Panc1 (cell line): ENCODE measurements at regions not wholly inside any gene's neighbourhood (a gene's known extent, or its start where the extent isn't known, plus 50 kb on each side); places are given as distances from the start of the nearest gene placed in this dataset.

Source experiments
- ATAC-seq: fragments of 200-7000 bp; cut with Tn5 transposase; 2 replicates; pipeline ENCODE4 v1.9.1; 2020; ENCODE audit warnings: mild to moderate bottlenecking, moderate library complexity
- BruUV-seq: library from RNA; stranded (reverse); fragments of 400-500 nt; replicated peaks from 2 replicates; lab custom pipeline; 2021; lab: Mats Ljungman, UMichigan
- CTCF ChIA-PET: fragments of 300-600 bp; sonication (Branson Sonifier 250); formaldehyde crosslinking; loops from one replicate; lab custom pipeline; 2022; ENCODE audit warnings: antibody characterized with exemption; lab: Charles Lee
- POLR2A ChIA-PET: fragments of 300-600 bp; sonication (Branson Sonifier 250); formaldehyde crosslinking; loops from one replicate; lab custom pipeline; 2022; ENCODE audit warnings: antibody characterized with exemption; lab: Charles Lee
- DNase-seq: peaks from one replicate; pipeline ENCODE4 v3.0.0-alpha.2; 2010; ENCODE audit warnings: low read depth, low spot score
- H3K27ac ChIP-seq: 2 replicates; pipeline ENCODE4 v1.5.1; 2011; ENCODE audit warnings: mild to moderate bottlenecking, low read length, inconsistent platforms
- H3K27me3 ChIP-seq: fragments of 200-500 bp; sonication (Bioruptor generic); 2 replicates; pipeline ENCODE4 v1.6.0; 2014; ENCODE audit warnings: low read length, inconsistent platforms; ENCODE audit not compliant: control insufficient read depth, insufficient read depth
- H3K36me3 ChIP-seq: fragments of 200-500 bp; sonication (Bioruptor generic); 2 replicates; pipeline ENCODE4 v1.5.1; 2014; ENCODE audit warnings: inconsistent platforms, mild to moderate bottlenecking, low read length, moderate library complexity; ENCODE audit not compliant: control insufficient read depth, insufficient read depth
- H3K4me1 ChIP-seq: 2 replicates; pipeline ENCODE4 v1.5.1; 2011; ENCODE audit warnings: inconsistent platforms, mild to moderate bottlenecking, low read length, moderate library complexity; ENCODE audit not compliant: control insufficient read depth, insufficient read depth
- H3K4me3 ChIP-seq, 2 experiments: 2 replicates each; pipeline ENCODE4 v1.5.1; 2011 to 2012; ENCODE audit warnings: low read depth in 2 of 2, low read length in 2 of 2, mild to moderate bottlenecking in 2 of 2, inconsistent platforms in 1 of 2, moderate library complexity in 1 of 2
- H3K9me3 ChIP-seq: fragments of 200-500 bp; sonication (Bioruptor generic); 2 replicates; pipeline ENCODE4 v1.5.1; 2014; ENCODE audit warnings: low read depth, mild to moderate bottlenecking, inconsistent platforms, low read length, moderate library complexity; ENCODE audit not compliant: control insufficient read depth, insufficient read depth
- CTCF ChIP-seq: fragments of 450-650 bp; IDR thresholded peaks from 2 replicates; pipeline ENCODE4 v1.5.1; 2017; ENCODE audit warnings: mild to moderate bottlenecking
- POLR2AphosphoS5 ChIP-seq: IDR thresholded peaks from 2 replicates; pipeline ENCODE4 v1.6.1; 2012; ENCODE audit warnings: mild to moderate bottlenecking, low read depth, low read length, moderate library complexity
- REST ChIP-seq, 2 experiments: IDR thresholded peaks; 2 replicates each; pipeline ENCODE4 v1.6.1; 2011 to 2012; ENCODE audit warnings: low read depth in 2 of 2, control low read depth in 1 of 2, low read length in 1 of 2, mild to moderate bottlenecking in 1 of 2, moderate library complexity in 1 of 2; ENCODE audit not compliant: insufficient read depth in 1 of 2
- SIN3A ChIP-seq: IDR thresholded peaks from 2 replicates; pipeline ENCODE4 v1.6.1; 2012; ENCODE audit warnings: low read depth, mild to moderate bottlenecking, low read length, moderate library complexity, borderline replicate concordance; ENCODE audit not compliant: insufficient read depth
- TCF7L2 ChIP-seq: IDR thresholded peaks from 2 replicates; pipeline ENCODE4 v1.6.1; 2011; ENCODE audit warnings: mild to moderate bottlenecking, low read depth, low read length, inconsistent platforms
- in situ Hi-C: cut with HindIII; loops from 2 replicates; pipeline ENCODE4 v1.10.0; 2016; ENCODE audit warnings: low sequenced_read_pairs, low pct_unique_long_range_greater_than_20kb
- intact Hi-C: fragments of 100-400 bp; cut with micrococcal nuclease; formaldehyde crosslinking; loops from one replicate; pipeline ENCODE4 v1.10.0; 2022; ENCODE audit not compliant: unreplicated experiment

GRCh38 chr14:58778202-58778601 is 140.4 kb downstream of the DACT1 start:
- ChIA-PET CTCF (no interaction called here), POLR2A (no interaction called here)
- no peak for TF ChIP-seq POLR2AphosphoS5
- TF ChIP-seq REST (IDR thresholded peaks at IDR 0.05; ENCODE audit: insufficient read depth in 1 of 2, low read depth in 2 of 2, low read length in 1 of 2): no peak
- TF ChIP-seq TCF7L2: no peak
- TF ChIP-seq CTCF: no peak
- TF ChIP-seq SIN3A: no peak
- Histone ChIP-seq H3K4me1 (no peaks in the 10 kb centered on the region), H3K4me3 (no peak overlapping the region), H3K27me3 (no peaks in the 10 kb centered on the region), H3K9me3 (no peaks in the 10 kb centered on the region), H3K36me3 (no peaks in the 10 kb centered on the region), H3K27ac (no peak overlapping the region)
- intact Hi-C loops (no loop called here), in situ Hi-C loops (no loop called here)
- no peak for ATAC-seq
- BruUV-seq: no TSS peak
- no peak for DNase-seq

- in situ Hi-C loops: no loop called here
- no peak for DNase-seq
- Histone ChIP-seq H3K4me1 (no peaks in the 10 kb centered on the region), H3K36me3 (no peaks in the 10 kb centered on the region), H3K4me3 (no peak overlapping the region), H3K27me3 (no peaks in the 10 kb centered on the region), H3K27ac (no peak overlapping the region), H3K9me3 (no peaks in the 10 kb centered on the region)
- CTCF ChIA-PET: no interaction called here
- no TSS peak for BruUV-seq
- POLR2A ChIA-PET: no interaction called here
- intact Hi-C loops: no loop called here
- TF ChIP-seq TCF7L2: no peak
- TF ChIP-seq REST (IDR thresholded peaks at IDR 0.05; ENCODE audit: insufficient read depth in 1 of 2, low read depth in 2 of 2, low read length in 1 of 2): no peak
- no peak for TF ChIP-seq SIN3A
- TF ChIP-seq POLR2AphosphoS5: no peak
- TF ChIP-seq CTCF: no peak
- ATAC-seq: no peak
These were observed 141.6 kb downstream of the DACT1 start for GRCh38 chr14:58779376-58779775.
